ENCODE measurements at regions not wholly inside any gene's neighbourhood (a gene's known extent, or its start where the extent isn't known, plus 50 kb on each side); places are given as distances from the start of the nearest gene placed in this dataset.

DNA sequence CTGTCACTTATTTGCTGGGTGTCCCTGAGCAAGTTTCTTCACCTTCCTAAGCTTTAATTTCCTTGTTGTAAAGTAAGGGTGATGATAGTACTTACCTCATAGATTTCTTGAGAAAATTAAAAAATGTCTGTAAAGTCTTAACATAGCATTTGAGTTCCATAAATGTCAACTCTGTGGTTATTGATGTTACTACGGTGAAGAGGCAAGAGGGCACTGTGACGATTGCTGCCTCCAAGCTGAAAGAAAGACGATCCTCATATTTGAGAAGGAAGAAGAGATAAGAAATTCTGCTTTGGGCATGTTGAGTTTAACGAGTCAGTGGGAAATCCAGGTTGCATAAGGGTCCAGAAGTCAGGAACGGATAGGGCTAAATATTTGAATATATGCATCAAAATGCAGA is 240.8 kb upstream of the ZPLD1 start:
- no peak overlapping the region for H3K4me3 ChIP-seq

DNA sequence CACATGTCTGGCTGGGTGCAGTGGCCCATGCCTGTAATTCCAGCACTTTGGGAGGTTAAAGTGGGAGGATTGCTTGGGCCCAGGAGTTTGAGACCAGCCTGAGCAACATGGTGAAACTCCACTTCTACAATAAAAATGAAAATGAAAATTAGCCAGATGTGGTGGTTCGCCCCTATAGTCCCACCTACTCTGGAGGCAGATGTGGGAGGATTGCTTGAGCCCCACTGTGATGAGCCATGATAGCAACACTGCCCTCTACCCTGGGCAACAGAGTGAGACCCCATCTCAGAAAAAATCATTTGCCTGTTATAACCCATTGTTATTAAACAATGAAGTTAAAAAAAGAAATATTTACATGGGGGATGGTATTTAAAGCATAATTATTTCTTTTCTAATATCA is 240.1 kb upstream of the ZPLD1 start:
- H3K27ac ChIP-seq: peak overlapping the region; percentile 26

More for the DNA sequence above, 240.8 kb upstream of the ZPLD1 start:
- no peak for DNase-seq (ENCODE audit: low spot score in 2 of 2)
- Histone ChIP-seq H3K27me3 (no peaks in the 10 kb centered on the region), H3K27ac (no peak overlapping the region), H3K4me1 (peaks cover 32% of the 10 kb centered on the region), H3K9me3 (no peaks in the 10 kb centered on the region), H3K36me3 (no peaks in the 10 kb centered on the region)
- WGBS: 80% methylated on average over 5 of the region's 5 CpGs
- TF ChIP-seq, protein P1, sequence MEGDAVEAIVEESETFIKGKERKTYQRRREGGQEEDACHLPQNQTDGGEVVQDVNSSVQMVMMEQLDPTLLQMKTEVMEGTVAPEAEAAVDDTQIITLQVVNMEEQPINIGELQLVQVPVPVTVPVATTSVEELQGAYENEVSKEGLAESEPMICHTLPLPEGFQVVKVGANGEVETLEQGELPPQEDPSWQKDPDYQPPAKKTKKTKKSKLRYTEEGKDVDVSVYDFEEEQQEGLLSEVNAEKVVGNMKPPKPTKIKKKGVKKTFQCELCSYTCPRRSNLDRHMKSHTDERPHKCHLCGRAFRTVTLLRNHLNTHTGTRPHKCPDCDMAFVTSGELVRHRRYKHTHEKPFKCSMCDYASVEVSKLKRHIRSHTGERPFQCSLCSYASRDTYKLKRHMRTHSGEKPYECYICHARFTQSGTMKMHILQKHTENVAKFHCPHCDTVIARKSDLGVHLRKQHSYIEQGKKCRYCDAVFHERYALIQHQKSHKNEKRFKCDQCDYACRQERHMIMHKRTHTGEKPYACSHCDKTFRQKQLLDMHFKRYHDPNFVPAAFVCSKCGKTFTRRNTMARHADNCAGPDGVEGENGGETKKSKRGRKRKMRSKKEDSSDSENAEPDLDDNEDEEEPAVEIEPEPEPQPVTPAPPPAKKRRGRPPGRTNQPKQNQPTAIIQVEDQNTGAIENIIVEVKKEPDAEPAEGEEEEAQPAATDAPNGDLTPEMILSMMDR (IDR thresholded peaks at IDR 0.05): no peak
- TF ChIP-seq POLR2A (IDR thresholded peaks at IDR 0.05) (no peak), EP300 (IDR thresholded peaks at IDR 0.05) (no peak), POLR2AphosphoS5 (IDR thresholded peaks at IDR 0.05) (no peak)

DNA sequence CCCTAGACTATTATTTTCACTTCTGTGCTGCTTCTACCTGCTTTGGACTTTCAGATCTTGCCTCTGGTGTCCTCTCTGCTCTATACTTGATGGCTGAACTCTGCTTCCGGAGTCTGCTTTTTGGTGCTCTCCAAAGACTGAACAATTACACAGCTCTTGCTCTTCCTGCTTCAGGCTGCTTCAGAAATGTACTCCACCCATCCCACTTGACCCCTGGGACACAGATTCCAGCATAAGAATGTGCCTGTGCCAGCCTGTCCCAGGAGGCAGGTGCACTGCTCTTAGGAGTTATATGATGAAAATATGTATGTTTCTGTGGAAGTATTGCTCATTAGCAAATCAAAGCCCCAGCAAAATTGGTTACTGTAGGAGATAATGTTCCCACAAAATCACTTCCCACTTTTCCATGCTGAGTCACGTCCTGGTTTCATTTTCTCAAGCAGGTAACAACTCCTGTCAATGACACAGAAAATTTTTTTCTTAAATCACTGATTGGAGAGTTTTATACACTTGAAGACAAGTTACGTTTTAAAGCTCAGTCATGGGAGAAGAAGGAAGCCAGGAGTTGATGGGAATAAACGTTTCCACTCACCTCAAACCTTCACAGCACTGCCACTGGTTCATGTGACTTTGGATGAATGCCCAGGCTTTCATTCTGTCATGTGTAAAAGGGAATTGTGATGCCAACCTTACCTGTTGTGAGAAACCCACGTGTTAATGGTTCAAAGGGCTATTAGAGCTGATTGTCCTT is 239.4 kb upstream of the ZPLD1 start:
- TF ChIP-seq POLR2AphosphoS5 (IDR thresholded peaks at IDR 0.05) (no peak), POLR2A (IDR thresholded peaks at IDR 0.05) (no peak), EP300 (IDR thresholded peaks at IDR 0.05) (no peak)
- TF ChIP-seq, protein P1 (IDR thresholded peaks at IDR 0.05): no peak
- Histone ChIP-seq H3K4me1 (peaks cover 20% of the 10 kb centered on the region), H3K27ac (peak overlapping the region; percentile 26), H3K27me3 (no peaks in the 10 kb centered on the region), H3K36me3 (no peaks in the 10 kb centered on the region), H3K9me3 (no peaks in the 10 kb centered on the region), H3K4me3 (no peak overlapping the region)
- no peak for DNase-seq (ENCODE audit: low spot score in 2 of 2)
- 51% methylated on average over 5 of the region's 5 CpGs for WGBS

More for the DNA sequence above, 240.1 kb upstream of the ZPLD1 start:
- Histone ChIP-seq H3K4me1 (peaks cover 25% of the 10 kb centered on the region), H3K27me3 (no peaks in the 10 kb centered on the region), H3K9me3 (no peaks in the 10 kb centered on the region), H3K4me3 (no peak overlapping the region), H3K36me3 (no peaks in the 10 kb centered on the region)
- WGBS: 94% methylated on average over 1 of the region's 1 CpG
- TF ChIP-seq, protein P1 (IDR thresholded peaks at IDR 0.05): no peak
- TF ChIP-seq EP300 (IDR thresholded peaks at IDR 0.05): no peak
- no peak for TF ChIP-seq POLR2AphosphoS5 (IDR thresholded peaks at IDR 0.05)
- TF ChIP-seq POLR2A (IDR thresholded peaks at IDR 0.05): no peak
- no peak for DNase-seq (ENCODE audit: low spot score in 2 of 2)

DNA sequence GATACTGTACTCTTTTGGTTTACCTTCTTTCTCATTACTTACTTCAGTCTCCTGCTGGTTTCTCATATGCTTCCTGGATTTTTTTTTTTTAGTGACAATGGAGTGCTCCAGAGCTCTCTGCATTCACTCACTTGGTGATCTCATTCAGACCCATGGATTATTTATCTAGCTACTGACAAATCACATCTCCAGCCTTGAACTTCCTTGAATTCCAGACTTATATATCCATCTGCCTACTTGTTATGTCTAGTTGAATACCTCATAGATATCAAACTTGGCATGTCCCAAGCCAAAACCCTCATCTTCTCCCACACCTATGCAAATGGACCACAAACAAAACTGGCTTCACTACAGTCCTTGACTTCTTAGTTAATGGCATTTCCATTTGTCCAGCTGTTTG is 234.7 kb upstream of the ZPLD1 start:
- H3K9me3 ChIP-seq: no peaks in the 10 kb centered on the region
- H3K36me3 ChIP-seq: no peaks in the 10 kb centered on the region
- peaks cover 2% of the 10 kb centered on the region for H3K4me1 ChIP-seq
- H3K4me3 ChIP-seq: no peak overlapping the region
- no peak overlapping the region for H3K27ac ChIP-seq
- H3K27me3 ChIP-seq: no peaks in the 10 kb centered on the region
- DNase-seq (ENCODE audit: low spot score in 2 of 2): no peak
- TF ChIP-seq, protein P1 (IDR thresholded peaks at IDR 0.05): no peak
- no peak for TF ChIP-seq POLR2AphosphoS5 (IDR thresholded peaks at IDR 0.05)
- TF ChIP-seq POLR2A (IDR thresholded peaks at IDR 0.05): no peak
- no peak for TF ChIP-seq EP300 (IDR thresholded peaks at IDR 0.05)

DNA sequence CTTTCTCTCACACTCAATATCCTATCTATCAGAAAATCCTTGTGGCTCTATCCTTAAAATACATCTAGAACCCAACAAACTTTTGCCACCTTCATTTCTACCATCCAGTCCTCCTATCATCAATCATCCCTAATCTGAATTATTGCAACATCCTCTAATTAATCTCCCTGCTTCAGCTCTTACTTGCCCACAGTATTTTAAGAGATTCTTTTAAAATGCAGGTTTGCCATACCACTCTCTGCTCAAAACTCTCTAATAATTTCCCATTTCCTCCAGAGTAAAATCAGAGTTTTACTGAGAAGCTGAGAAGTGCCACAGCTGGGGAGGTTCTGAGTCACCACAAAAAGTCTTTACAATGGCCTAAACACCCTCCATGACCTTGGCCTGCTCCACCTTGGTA is 234.3 kb upstream of the ZPLD1 start:
- Histone ChIP-seq H3K36me3 (no peaks in the 10 kb centered on the region), H3K4me1 (no peaks in the 10 kb centered on the region), H3K27me3 (no peaks in the 10 kb centered on the region), H3K4me3 (no peak overlapping the region), H3K9me3 (no peaks in the 10 kb centered on the region), H3K27ac (no peak overlapping the region)
- no peak for DNase-seq (ENCODE audit: low spot score in 2 of 2)
- TF ChIP-seq POLR2AphosphoS5 (IDR thresholded peaks at IDR 0.05): no peak
- TF ChIP-seq EP300 (IDR thresholded peaks at IDR 0.05): no peak
- TF ChIP-seq, protein P1 (IDR thresholded peaks at IDR 0.05): no peak
- no peak for TF ChIP-seq POLR2A (IDR thresholded peaks at IDR 0.05)
